SK-N-MC (cell line): ENCODE measurements at regions not wholly inside any gene's neighbourhood (a gene's known extent, or its start where the extent isn't known, plus 50 kb on each side); places are given as distances from the start of the nearest gene placed in this dataset.

Experiments
- DNase-seq: peaks from one replicate; pipeline ENCODE4 v3.0.0-alpha.2; 2011; ENCODE audit warnings: low read depth, low spot score
- H3K27ac ChIP-seq: fragments of 200-600 bp; sonication (generic); 2 replicates; pipeline ENCODE4 v1.5.1; 2016; ENCODE audit warnings: mixed run types
- H3K36me3 ChIP-seq: fragments of 200-600 bp; sonication (generic); 2 replicates; pipeline ENCODE4 v1.6.1; 2017; ENCODE audit warnings: antibody characterized with exemption, low read length, mixed read lengths; ENCODE audit not compliant: insufficient read depth
- H3K4me3 ChIP-seq: fragments of 200-600 bp; sonication (generic); 2 replicates; pipeline ENCODE4 v1.5.1; 2016
- H3K9ac ChIP-seq: fragments of 200-600 bp; sonication (generic); 2 replicates; pipeline ENCODE4 v1.8.0; 2017; ENCODE audit warnings: mixed run types, mixed read lengths; ENCODE audit not compliant: insufficient read length
- H3K9me3 ChIP-seq: fragments of 200-600 bp; sonication (generic); 2 replicates; pipeline ENCODE4 v1.6.1; 2017; ENCODE audit warnings: low read depth, mild to moderate bottlenecking, antibody characterized with exemption, low read length, moderate library complexity, mixed read lengths
- EZH2 ChIP-seq: fragments of 200-600 bp; sonication (generic); IDR thresholded peaks from one replicate; pipeline ENCODE4 v1.6.1; 2017; ENCODE audit warnings: antibody characterized with exemption
- FOXP2 ChIP-seq: optimal IDR thresholded peaks from 2 replicates; pipeline ENCODE3; 2011; ENCODE audit warnings: mild to moderate bottlenecking, moderate library complexity; ENCODE audit not compliant: insufficient read depth; ENCODE audit errors: extremely low read length, control extremely low read depth
- POLR2AphosphoS5 ChIP-seq: IDR thresholded peaks from 2 replicates; pipeline ENCODE4 v1.6.1; 2012; ENCODE audit warnings: mild to moderate bottlenecking, low read depth, low read length, borderline replicate concordance

- no peaks in the 10 kb centered on the region for H3K36me3 ChIP-seq
- H3K4me3 ChIP-seq: no peak overlapping the region
- H3K27ac ChIP-seq: no peak overlapping the region
- no peak for DNase-seq
- TF ChIP-seq POLR2AphosphoS5 (no peak), EZH2 (no peak), FOXP2 (no peak)
- no peak overlapping the region for H3K9ac ChIP-seq
- no peaks in the 10 kb centered on the region for H3K9me3 ChIP-seq
Measured at GRCh38 chr17:79237448-79238053, 162.9 kb downstream of the ENGASE start.

GRCh38 chr17:79235808-79236207 lies 161.2 kb downstream of the ENGASE start:
- TF ChIP-seq FOXP2 (no peak), EZH2 (no peak), POLR2AphosphoS5 (no peak)
- H3K9me3 ChIP-seq: no peaks in the 10 kb centered on the region
- no peak for DNase-seq
- no peak overlapping the region for H3K4me3 ChIP-seq
- H3K36me3 ChIP-seq: no peaks in the 10 kb centered on the region
- no peak overlapping the region for H3K9ac ChIP-seq
- no peak overlapping the region for H3K27ac ChIP-seq

GRCh38 chr17:79233916-79234551 lies 159.4 kb downstream of the ENGASE start:
- no peak for DNase-seq
- Histone ChIP-seq H3K27ac (no peak overlapping the region), H3K4me3 (no peak overlapping the region), H3K9me3 (no peaks in the 10 kb centered on the region), H3K9ac (no peak overlapping the region), H3K36me3 (no peaks in the 10 kb centered on the region)
- no peak for TF ChIP-seq FOXP2
- TF ChIP-seq POLR2AphosphoS5: no peak
- no peak for TF ChIP-seq EZH2

- H3K9ac ChIP-seq: no peak overlapping the region
- no peak for DNase-seq
- H3K27ac ChIP-seq: no peak overlapping the region
- TF ChIP-seq FOXP2 (no peak), POLR2AphosphoS5 (no peak), EZH2 (no peak)
- no peaks in the 10 kb centered on the region for H3K36me3 ChIP-seq
- no peaks in the 10 kb centered on the region for H3K9me3 ChIP-seq
- H3K4me3 ChIP-seq: no peak overlapping the region
Measured at GRCh38 chr17:79232957-79233356, 158.3 kb downstream of the ENGASE start.

GRCh38 chr17:79231766-79232287 lies 157.2 kb downstream of the ENGASE start:
- TF ChIP-seq EZH2: no peak
- no peak for TF ChIP-seq FOXP2
- TF ChIP-seq POLR2AphosphoS5: no peak
- DNase-seq: no peak
- Histone ChIP-seq H3K27ac (no peak overlapping the region), H3K9ac (no peak overlapping the region), H3K9me3 (no peaks in the 10 kb centered on the region), H3K36me3 (no peaks in the 10 kb centered on the region), H3K4me3 (no peak overlapping the region)

GRCh38 chr17:79230576-79230975 lies 156.0 kb downstream of the ENGASE start:
- no peak overlapping the region for H3K9ac ChIP-seq
- DNase-seq: no peak
- H3K9me3 ChIP-seq: no peaks in the 10 kb centered on the region
- no peaks in the 10 kb centered on the region for H3K36me3 ChIP-seq
- H3K4me3 ChIP-seq: no peak overlapping the region
- H3K27ac ChIP-seq: no peak overlapping the region
- TF ChIP-seq EZH2: no peak
- no peak for TF ChIP-seq POLR2AphosphoS5
- TF ChIP-seq FOXP2: no peak

GRCh38 chr17:79226037-79226436 lies 151.4 kb downstream of the ENGASE start:
- Histone ChIP-seq H3K36me3 (no peaks in the 10 kb centered on the region), H3K27ac (no peak overlapping the region), H3K9ac (no peak overlapping the region), H3K4me3 (no peak overlapping the region), H3K9me3 (no peaks in the 10 kb centered on the region)
- no peak for TF ChIP-seq POLR2AphosphoS5
- TF ChIP-seq EZH2: no peak
- TF ChIP-seq FOXP2: no peak
- DNase-seq: no peak

- H3K9ac ChIP-seq: no peak overlapping the region
- H3K36me3 ChIP-seq: no peaks in the 10 kb centered on the region
- no peaks in the 10 kb centered on the region for H3K9me3 ChIP-seq
- H3K4me3 ChIP-seq: no peak overlapping the region
- TF ChIP-seq POLR2AphosphoS5 (no peak), FOXP2 (no peak), EZH2 (no peak)
- DNase-seq: no peak
- H3K27ac ChIP-seq: no peak overlapping the region
Measured at GRCh38 chr17:79224903-79225302, 150.3 kb downstream of the ENGASE start.
